Endothelial cell of umbilical vein (primary cell): ENCODE measurements at regions not wholly inside any gene's neighbourhood (a gene's known extent, or its start where the extent isn't known, plus 50 kb on each side); places are given as distances from the start of the nearest gene placed in this dataset.

Experiments used
- BruUV-seq: library from RNA; stranded (reverse); fragments of 400-500 nt; replicated peaks from 2 replicates; lab custom pipeline; 2021; lab: Mats Ljungman, UMichigan
- CTCF ChIA-PET: fragments of 300-600, 350-600 bp; sonication (Branson Sonifier 250); formaldehyde crosslinking; loops from one replicate; lab custom pipeline; 2021; ENCODE audit warnings: antibody characterized with exemption, inconsistent platforms; lab: Charles Lee
- POLR2A ChIA-PET: fragments of 300-600, 350-600 bp; sonication (Branson Sonifier 250); formaldehyde crosslinking; loops from one replicate; lab custom pipeline; 2021; ENCODE audit warnings: antibody characterized with exemption, inconsistent platforms; lab: Charles Lee
- DNase-seq: peaks from one replicate; pipeline ENCODE4 v3.0.0-alpha.2; 2011; ENCODE audit warnings: low read depth, low spot score
- FAIRE-seq: peaks from 2 replicates; lab custom pipeline; 2011; peaks lifted over from hg19 to GRCh38; lab: Jason Lieb, UNC
- H2AFZ ChIP-seq: 2 replicates; pipeline ENCODE4 v1.6.0; 2012; ENCODE audit warnings: low read depth, low read length, control low read depth, inconsistent platforms
- H3K27ac ChIP-seq: 2 replicates; pipeline ENCODE4 v1.5.1; 2011; ENCODE audit warnings: low read depth, mild to moderate bottlenecking, control low read depth, low read length, moderate library complexity; ENCODE audit not compliant: insufficient read depth
- H3K27me3 ChIP-seq, 2 experiments: 2 replicates each; pipeline versions ENCODE4 v1.6.0 to v1.6.1; 2011; ENCODE audit warnings: low read length in 2 of 2, mixed read lengths in 1 of 2; ENCODE audit not compliant: control insufficient read depth in 2 of 2, insufficient read depth in 2 of 2
- H3K36me3 ChIP-seq, 2 experiments: 2 replicates in 1 of 2; 3 replicates in 1 of 2; pipeline ENCODE4 v1.5.1; 2011; ENCODE audit warnings: low read length in 2 of 2, mild to moderate bottlenecking in 1 of 2, moderate library complexity in 1 of 2; ENCODE audit not compliant: control insufficient read depth in 2 of 2, insufficient read depth in 2 of 2; ENCODE audit errors: extremely low read depth in 1 of 2
- H3K4me1 ChIP-seq: 3 replicates; pipeline ENCODE4 v1.5.1; 2011; ENCODE audit warnings: mild to moderate bottlenecking, low read length; ENCODE audit not compliant: control insufficient read depth, insufficient read depth; ENCODE audit errors: extremely low read depth
- H3K4me2 ChIP-seq: 2 replicates; pipeline ENCODE4 v1.6.1; 2011; ENCODE audit warnings: low read length, control low read depth, mixed read lengths; ENCODE audit not compliant: insufficient read depth
- H3K4me3 ChIP-seq, 3 experiments: fragments of 200-600 bp in 1 of 3; sonication (generic), shearing (Covaris generic) in 1 of 3; replicated peaks in 1 of 3; 2 replicates each; pipeline ENCODE4 v1.5.1; 2011 to 2016; ENCODE audit warnings: control low read depth in 3 of 3, low read length in 3 of 3, mild to moderate bottlenecking in 2 of 3, inconsistent platforms in 1 of 3, low read depth in 1 of 3, moderate library complexity in 1 of 3; ENCODE audit not compliant: insufficient read depth in 1 of 3
- H3K79me2 ChIP-seq: 2 replicates; pipeline ENCODE4 v1.6.0; 2012; ENCODE audit warnings: low read length, inconsistent platforms; ENCODE audit not compliant: control insufficient read depth, insufficient read depth
- H3K9ac ChIP-seq: replicated peaks from 2 replicates; pipeline ENCODE3; 2011; ENCODE audit warnings: low read length, control low read depth; ENCODE audit not compliant: insufficient read depth; ENCODE audit errors: extremely low read depth
- H3K9me1 ChIP-seq: replicated peaks from 3 replicates; pipeline ENCODE4 v1.6.0; 2011; ENCODE audit warnings: mild to moderate bottlenecking, low read length; ENCODE audit not compliant: control insufficient read depth, insufficient read depth; ENCODE audit errors: extremely low read depth
- H3K9me3 ChIP-seq: replicated peaks from 2 replicates; pipeline ENCODE4 v1.5.1; 2012; ENCODE audit warnings: low read length, inconsistent platforms; ENCODE audit not compliant: control insufficient read depth, insufficient read depth
- H4K20me1 ChIP-seq: replicated peaks from 2 replicates; pipeline ENCODE3; 2011; ENCODE audit warnings: mild to moderate bottlenecking, low read length; ENCODE audit not compliant: control insufficient read depth, insufficient read depth; ENCODE audit errors: extremely low read depth
- EZH2 ChIP-seq: IDR thresholded peaks from 2 replicates; pipeline ENCODE4 v1.6.1; 2012; ENCODE audit warnings: borderline replicate concordance, low read depth, mild to moderate bottlenecking, moderate library complexity, low read length, inconsistent platforms; ENCODE audit not compliant: severe bottlenecking
- FOS ChIP-seq: IDR thresholded peaks from 2 replicates; pipeline ENCODE4 v1.6.1; 2011; ENCODE audit warnings: mild to moderate bottlenecking, low read length, moderate library complexity, borderline replicate concordance; ENCODE audit not compliant: insufficient read depth
- GATA2 ChIP-seq: IDR thresholded peaks from 2 replicates; pipeline ENCODE4 v1.7.0; 2011; ENCODE audit warnings: low read depth, mild to moderate bottlenecking, moderate library complexity, mixed read lengths, low read length; ENCODE audit not compliant: insufficient read length, insufficient read depth
- JUN ChIP-seq: IDR thresholded peaks from 2 replicates; pipeline ENCODE4 v1.6.1; 2011; ENCODE audit warnings: borderline replicate concordance, low read depth; ENCODE audit not compliant: insufficient read length, insufficient read depth
- MYC ChIP-seq: IDR thresholded peaks from one replicate; pipeline ENCODE4 v1.6.1; 2011; ENCODE audit warnings: mild to moderate bottlenecking, low read depth, low read length
- POLR2A ChIP-seq: IDR thresholded peaks from 2 replicates; pipeline ENCODE4 v1.6.1; 2012; ENCODE audit warnings: low read depth, mild to moderate bottlenecking, control low read depth, low read length
- POLR2AphosphoS5 ChIP-seq: IDR thresholded peaks from 2 replicates; pipeline ENCODE4 v1.6.1; 2012; ENCODE audit warnings: low read depth, mild to moderate bottlenecking, control low read depth, low read length, moderate library complexity; ENCODE audit not compliant: insufficient read depth
- dilution Hi-C: fragments of 300-500 bp; cut with MboI; formaldehyde crosslinking; loops from one replicate; pipeline ENCODE4 v1.15.0; 2019; ENCODE audit warnings: low sequenced_read_pairs; ENCODE audit not compliant: extremely low pct_ligation_motif_present
- intact Hi-C: fragments of 100-400 bp; cut with micrococcal nuclease; formaldehyde crosslinking; loops from one replicate; pipeline ENCODE4 v1.10.0; 2022
- TF ChIP-seq, protein P1 (sequence below), 2 donors: IDR thresholded peaks; 1 replicate in 1 of 2; 2 replicates in 1 of 2; pipeline ENCODE4 v1.5.1; 2011; ENCODE audit warnings: low read length in 2 of 2, mild to moderate bottlenecking in 2 of 2, moderate library complexity in 2 of 2, control low read depth in 1 of 2, inconsistent platforms in 1 of 2, low read depth in 1 of 2; ENCODE audit not compliant: insufficient read depth in 1 of 2; ENCODE audit errors: extremely low read depth in 1 of 2
- TF ChIP-seq, protein P2 (sequence below): IDR thresholded peaks from 2 replicates; pipeline ENCODE4 v1.6.1; 2011; ENCODE audit not compliant: insufficient read depth, insufficient read length

DNA sequence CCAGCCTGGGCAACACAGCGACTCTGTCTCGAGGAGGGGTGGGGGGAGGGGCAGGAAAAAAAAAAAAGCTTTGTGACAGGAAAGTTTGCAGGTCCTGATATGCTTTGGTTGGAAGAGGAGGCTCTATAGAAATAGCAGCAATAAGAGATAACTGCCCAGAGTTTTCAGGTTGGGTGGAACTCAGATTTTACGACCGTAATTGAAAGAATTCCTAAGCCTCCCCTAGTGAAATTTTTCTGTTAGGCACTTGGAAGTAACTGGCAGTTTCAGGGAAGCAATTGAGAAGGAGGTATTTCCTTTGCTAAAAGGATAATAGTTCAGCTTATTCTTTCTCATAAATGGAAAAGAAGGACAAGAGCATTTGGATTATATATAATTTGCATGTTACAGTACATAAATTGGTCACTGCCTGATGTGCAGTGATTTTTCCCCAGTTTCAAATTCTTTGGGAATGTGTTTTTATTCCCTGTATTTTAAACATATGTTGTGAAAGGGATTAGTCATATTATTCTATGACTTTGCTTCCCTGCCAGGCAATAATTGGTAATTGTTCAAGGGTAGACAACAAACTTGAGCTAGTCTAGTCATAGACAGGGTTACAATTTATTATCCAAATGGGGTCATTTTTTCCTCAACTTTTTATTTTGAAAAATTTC, 452.8 kb downstream of the AEBP2 start:
- ChIA-PET POLR2A (no interaction called here), CTCF (interaction anchor here (0.6 to 4.0 kb wide), 9 partner anchors 9 to 330 kb away, joined by 3 to 32 read pairs (median 3); no protein-coding TSS in a partner anchor)
- BruUV-seq, result no TSS peak
- H4K20me1 ChIP-seq, result no peaks in the 10 kb centered on the region
- H3K27ac ChIP-seq, result no peak overlapping the region
- H3K4me3 ChIP-seq, result no peak overlapping the region
- H3K36me3 ChIP-seq, result no peaks in the 10 kb centered on the region
- intact Hi-C loops, result loop anchor here (5.0 kb wide), 1 partner anchor 135 kb away; no protein-coding TSS in a partner anchor
- peaks cover 7% of the 10 kb centered on the region for H3K4me1 ChIP-seq
- dilution Hi-C loops, result no loop called here
- FAIRE-seq, result no peak
- H3K9me3 ChIP-seq, result no peaks in the 10 kb centered on the region
- TF ChIP-seq, protein P1, sequence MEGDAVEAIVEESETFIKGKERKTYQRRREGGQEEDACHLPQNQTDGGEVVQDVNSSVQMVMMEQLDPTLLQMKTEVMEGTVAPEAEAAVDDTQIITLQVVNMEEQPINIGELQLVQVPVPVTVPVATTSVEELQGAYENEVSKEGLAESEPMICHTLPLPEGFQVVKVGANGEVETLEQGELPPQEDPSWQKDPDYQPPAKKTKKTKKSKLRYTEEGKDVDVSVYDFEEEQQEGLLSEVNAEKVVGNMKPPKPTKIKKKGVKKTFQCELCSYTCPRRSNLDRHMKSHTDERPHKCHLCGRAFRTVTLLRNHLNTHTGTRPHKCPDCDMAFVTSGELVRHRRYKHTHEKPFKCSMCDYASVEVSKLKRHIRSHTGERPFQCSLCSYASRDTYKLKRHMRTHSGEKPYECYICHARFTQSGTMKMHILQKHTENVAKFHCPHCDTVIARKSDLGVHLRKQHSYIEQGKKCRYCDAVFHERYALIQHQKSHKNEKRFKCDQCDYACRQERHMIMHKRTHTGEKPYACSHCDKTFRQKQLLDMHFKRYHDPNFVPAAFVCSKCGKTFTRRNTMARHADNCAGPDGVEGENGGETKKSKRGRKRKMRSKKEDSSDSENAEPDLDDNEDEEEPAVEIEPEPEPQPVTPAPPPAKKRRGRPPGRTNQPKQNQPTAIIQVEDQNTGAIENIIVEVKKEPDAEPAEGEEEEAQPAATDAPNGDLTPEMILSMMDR (IDR thresholded peaks at IDR 0.05; ENCODE audit: extremely low read depth in 1 of 2, insufficient read depth in 1 of 2, low read depth in 1 of 2, low read length in 2 of 2), result no peak
- no peak for TF ChIP-seq POLR2A
- TF ChIP-seq MYC, result no peak
- TF ChIP-seq, protein P2, sequence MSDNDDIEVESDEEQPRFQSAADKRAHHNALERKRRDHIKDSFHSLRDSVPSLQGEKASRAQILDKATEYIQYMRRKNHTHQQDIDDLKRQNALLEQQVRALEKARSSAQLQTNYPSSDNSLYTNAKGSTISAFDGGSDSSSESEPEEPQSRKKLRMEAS, result no peak
- H3K27me3 ChIP-seq, result no peaks in the 10 kb centered on the region
- DNase-seq, result peak; percentile 72
- H3K79me2 ChIP-seq, result no peaks in the 10 kb centered on the region
- H3K9ac ChIP-seq, result no peak overlapping the region
- no peaks in the 10 kb centered on the region for H3K9me1 ChIP-seq
- peak overlapping the region; percentile 13 for H3K4me2 ChIP-seq
- no peak overlapping the region for H2AFZ ChIP-seq

DNA sequence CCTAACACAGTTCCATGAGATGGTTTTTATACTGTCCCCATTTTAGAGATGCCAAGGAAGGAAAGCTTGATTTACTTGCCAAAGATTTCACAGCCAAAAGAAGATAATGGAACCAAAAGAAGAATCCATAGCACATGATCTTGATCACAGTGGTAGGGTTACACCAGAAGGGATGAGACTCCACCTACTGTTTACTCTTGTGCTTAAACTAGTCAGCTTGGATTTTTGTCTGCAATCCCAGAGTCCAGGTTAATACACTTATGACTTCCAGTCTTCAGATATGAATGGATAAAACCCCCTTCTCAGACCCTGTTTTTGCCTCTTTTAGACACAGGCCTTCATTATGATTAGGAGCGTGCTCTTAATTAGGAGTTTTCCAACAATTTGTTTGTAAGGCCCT, 454.2 kb downstream of the AEBP2 start:
- no peak for TF ChIP-seq POLR2A
- no peak for TF ChIP-seq JUN
- no peak for TF ChIP-seq POLR2AphosphoS5
- TF ChIP-seq MYC, result no peak
- no peak for TF ChIP-seq FOS
- TF ChIP-seq, protein P2, result no peak
- TF ChIP-seq GATA2, result no peak
- no peak for TF ChIP-seq EZH2
- TF ChIP-seq, protein P1 (IDR thresholded peaks at IDR 0.05; ENCODE audit: extremely low read depth in 1 of 2, insufficient read depth in 1 of 2, low read depth in 1 of 2, low read length in 2 of 2), result no peak
- Histone ChIP-seq H3K27me3 (no peaks in the 10 kb centered on the region), H3K9ac (no peak overlapping the region), H3K27ac (no peak overlapping the region), H3K4me3 (no peak overlapping the region), H3K4me2 (no peak overlapping the region), H3K9me1 (no peaks in the 10 kb centered on the region), H4K20me1 (no peaks in the 10 kb centered on the region), H3K9me3 (no peaks in the 10 kb centered on the region), H3K79me2 (no peaks in the 10 kb centered on the region), H2AFZ (peak overlapping the region; percentile 23), H3K36me3 (no peaks in the 10 kb centered on the region), H3K4me1 (peaks cover 7% of the 10 kb centered on the region)
- dilution Hi-C loops (no loop called here), intact Hi-C loops (loop anchor here (5.0 kb wide), 1 partner anchor 136 kb away; no protein-coding TSS in a partner anchor)
- ChIA-PET CTCF (interaction anchor here (1.0 to 4.0 kb wide), 5 partner anchors 10 to 386 kb away, joined by 3 to 32 read pairs (median 4); no protein-coding TSS in a partner anchor), POLR2A (no interaction called here)
- no TSS peak for BruUV-seq
- FAIRE-seq, result no peak
- peak; percentile 31 for DNase-seq
